ENCODE measurements at regions not wholly inside any gene's neighbourhood (a gene's known extent, or its start where the extent isn't known, plus 50 kb on each side); places are given as distances from the start of the nearest gene placed in this dataset.

GRCh38 chr3:176463610-176464009 is 733.7 kb downstream of the TBL1XR1 start:
- no peak for TF ChIP-seq CTCF (IDR thresholded peaks at IDR 0.05)
- DNase-seq = no peak
- H4K20me1 ChIP-seq (ENCODE audit: insufficient read depth, low read length) = no peaks in the 10 kb centered on the region
- intact Hi-C loops (cut with micrococcal nuclease) = no loop called here
- H3K4me3 ChIP-seq (replicated peaks in 1 of 3; ENCODE audit: low read depth in 2 of 3, low read length in 3 of 3) = no peak overlapping the region
- no peak overlapping the region for H3K4me3 Mint-ChIP-seq
- peaks cover 0 to 14% (median 3%) of the 10 kb centered on the region in 7 donors for H3K9me3 Mint-ChIP-seq
- no peaks in the 10 kb centered on the region for H3K36me3 ChIP-seq (replicated peaks in 1 of 2; ENCODE audit: control insufficient read depth in 1 of 2, insufficient read depth in 2 of 2, low read length in 2 of 2)
- H3K27me3 Mint-ChIP-seq (ENCODE audit: low read depth in 3 of 3) = peaks cover 0 to 1% (median 0%) of the 10 kb centered on the region in 3 donors
- H3K4me2 ChIP-seq (replicated peaks; ENCODE audit: extremely low read depth, low read length, poor library complexity, severe bottlenecking) = no peak overlapping the region
- H3K27ac Mint-ChIP-seq = no peak overlapping the region
- H3K9ac ChIP-seq (ENCODE audit: insufficient read depth, low read length, poor library complexity, severe bottlenecking) = no peak overlapping the region
- no peak overlapping the region for H3K27ac ChIP-seq (ENCODE audit: low read depth in 1 of 2, low read length in 2 of 2)
- no peak overlapping the region for H2AFZ ChIP-seq (ENCODE audit: insufficient read depth, low read depth, low read length, poor library complexity, severe bottlenecking)
- no peaks in the 10 kb centered on the region for H3K4me1 Mint-ChIP-seq
- H3K4me1 ChIP-seq (ENCODE audit: control insufficient read depth in 1 of 2, insufficient read depth in 2 of 2, low read length in 2 of 2) = no peaks in the 10 kb centered on the region
- no peaks in the 10 kb centered on the region for H3K79me2 ChIP-seq (ENCODE audit: insufficient read depth, low read length)
- WGBS (ENCODE audit: insufficient coverage) = no CpG with 5 or more reads among the region's 2 CpGs
- no peaks in the 10 kb centered on the region for H3K27me3 ChIP-seq (ENCODE audit: control insufficient read depth in 2 of 2, insufficient read depth in 2 of 2, low read length in 2 of 2)
- H3K36me3 Mint-ChIP-seq = no peaks in the 10 kb centered on the region
- H3K9me3 ChIP-seq (replicated peaks in 1 of 2; ENCODE audit: control insufficient read depth in 1 of 2, insufficient read depth in 1 of 2, low read length in 2 of 2) = peaks cover 0 to 3% of the 10 kb centered on the region in 2 donors

GRCh38 chr3:176447369-176447768 is 749.9 kb downstream of the TBL1XR1 start:
- Mint-ChIP-seq H3K4me3 (no peak overlapping the region), H3K27ac (no peak overlapping the region), H3K4me1 (no peaks in the 10 kb centered on the region), H3K27me3 (ENCODE audit: low read depth in 3 of 3) (no peaks in the 10 kb centered on the region), H3K36me3 (no peaks in the 10 kb centered on the region), H3K9me3 (peaks cover 2 to 15% (median 8%) of the 10 kb centered on the region in 7 donors)
- Histone ChIP-seq H3K4me1 (ENCODE audit: control insufficient read depth in 1 of 2, insufficient read depth in 2 of 2, low read length in 2 of 2) (no peaks in the 10 kb centered on the region), H3K9me3 (replicated peaks in 1 of 2; ENCODE audit: control insufficient read depth in 1 of 2, insufficient read depth in 1 of 2, low read length in 2 of 2) (peaks cover 0 to 3% of the 10 kb centered on the region in 2 donors), H3K9ac (ENCODE audit: insufficient read depth, low read length, poor library complexity, severe bottlenecking) (no peak overlapping the region), H3K36me3 (replicated peaks in 1 of 2; ENCODE audit: control insufficient read depth in 1 of 2, insufficient read depth in 2 of 2, low read length in 2 of 2) (no peaks in the 10 kb centered on the region), H3K27ac (ENCODE audit: low read depth in 1 of 2, low read length in 2 of 2) (no peak overlapping the region), H4K20me1 (ENCODE audit: insufficient read depth, low read length) (no peaks in the 10 kb centered on the region), H2AFZ (ENCODE audit: insufficient read depth, low read depth, low read length, poor library complexity, severe bottlenecking) (no peak overlapping the region), H3K4me2 (replicated peaks; ENCODE audit: extremely low read depth, low read length, poor library complexity, severe bottlenecking) (no peak overlapping the region), H3K27me3 (ENCODE audit: control insufficient read depth in 2 of 2, insufficient read depth in 2 of 2, low read length in 2 of 2) (no peaks in the 10 kb centered on the region), H3K79me2 (ENCODE audit: insufficient read depth, low read length) (no peaks in the 10 kb centered on the region), H3K4me3 (replicated peaks in 1 of 3; ENCODE audit: low read depth in 2 of 3, low read length in 3 of 3) (no peak overlapping the region)
- no peak for DNase-seq
- WGBS (ENCODE audit: insufficient coverage) = no CpG with 5 or more reads among the region's 4 CpGs
- TF ChIP-seq CTCF (IDR thresholded peaks at IDR 0.05) = no peak
- intact Hi-C loops (cut with micrococcal nuclease) = no loop called here
